Retina (tissue), 1 donor: ENCODE measurements at regions not wholly inside any gene's neighbourhood (a gene's known extent, or its start where the extent isn't known, plus 50 kb on each side); places are given as distances from the start of the nearest gene placed in this dataset.
A peak's percentile ranks its signal among the peaks of the same experiment; 100 is the strongest.

Experiments used
- DNase-seq: peaks from one replicate; pipeline ENCODE4 v3.0.0-alpha.2; 2016

DNA sequence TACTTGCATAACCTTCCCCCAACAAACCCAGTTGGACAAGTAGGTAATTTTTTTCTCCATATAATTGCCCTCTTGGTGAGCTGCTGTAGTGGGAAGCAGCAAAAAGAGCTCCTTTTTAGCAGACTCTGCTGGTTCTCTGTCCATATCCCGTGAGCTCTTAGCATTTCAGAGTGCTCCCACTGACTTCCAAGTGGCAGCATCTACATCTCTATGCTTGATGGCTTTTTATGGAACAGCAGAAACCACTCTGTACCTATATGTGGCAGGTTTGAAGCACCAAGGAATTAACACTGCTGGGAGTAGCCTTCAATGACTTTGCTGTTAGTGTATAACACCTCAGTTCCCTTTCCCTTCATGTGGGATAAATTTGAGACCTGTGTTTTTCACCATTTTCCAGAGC, 168.4 kb upstream of the NHS start:
- no peak for DNase-seq

DNA sequence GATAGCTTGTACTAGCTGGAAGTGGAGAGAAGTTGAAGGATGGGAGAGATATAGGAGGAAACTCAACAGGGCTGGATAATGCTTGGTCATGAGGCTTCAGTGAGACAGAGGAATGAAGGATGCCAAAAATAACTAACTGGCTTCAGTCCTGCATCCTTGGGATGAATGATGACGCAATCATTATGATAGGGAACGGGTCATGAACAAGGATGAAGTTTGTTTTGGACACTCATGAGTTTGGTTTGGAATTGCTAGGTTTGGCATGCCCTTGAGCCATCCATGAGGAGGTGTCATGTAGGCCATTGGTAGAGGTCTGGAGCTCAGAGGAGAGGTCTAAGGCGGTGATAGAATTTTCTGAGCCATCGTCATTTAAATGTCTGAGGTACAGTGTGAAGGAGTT, 160.0 kb upstream of the NHS start:
- no peak for DNase-seq

DNA sequence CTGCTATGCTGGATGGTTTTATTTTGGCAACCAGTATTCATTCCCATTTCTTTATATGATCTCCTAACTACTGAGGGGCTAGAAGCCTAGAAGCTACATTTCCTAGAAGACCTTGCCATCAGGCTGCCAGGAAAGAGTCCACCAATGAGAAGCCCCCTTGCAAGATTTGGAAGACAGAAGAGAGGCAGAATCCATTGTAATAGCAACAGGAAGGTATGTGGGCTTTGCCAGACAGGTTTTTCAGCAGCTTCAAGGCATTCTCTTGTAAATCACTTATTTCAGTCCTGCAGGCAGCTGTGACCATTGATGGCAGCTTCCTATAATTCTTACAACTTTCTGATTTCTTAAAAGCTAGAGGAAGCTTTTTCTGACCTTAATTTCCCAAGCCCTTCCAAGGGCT, 148.3 kb upstream of the NHS start:
- DNase-seq: no peak

DNA sequence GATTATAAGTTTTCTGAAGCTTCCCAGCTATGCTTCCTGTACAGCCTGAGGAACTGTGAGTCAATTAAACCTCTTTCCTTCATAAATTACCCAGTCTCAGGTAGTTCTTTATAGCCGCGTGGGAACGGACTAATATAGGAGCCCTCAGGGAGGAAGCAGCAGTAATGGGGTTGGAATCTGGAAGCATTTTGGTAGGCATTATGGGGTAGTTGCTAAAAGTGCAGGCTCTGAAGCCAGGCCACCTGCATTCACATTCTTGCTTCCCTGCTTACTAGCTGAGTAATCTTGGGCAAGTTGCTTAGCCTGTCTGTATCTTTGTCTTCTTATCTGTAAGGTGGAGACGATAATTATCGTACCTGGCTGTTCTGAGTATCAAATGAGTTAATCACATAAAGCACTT, 137.9 kb upstream of the NHS start:
- no peak for DNase-seq

DNA sequence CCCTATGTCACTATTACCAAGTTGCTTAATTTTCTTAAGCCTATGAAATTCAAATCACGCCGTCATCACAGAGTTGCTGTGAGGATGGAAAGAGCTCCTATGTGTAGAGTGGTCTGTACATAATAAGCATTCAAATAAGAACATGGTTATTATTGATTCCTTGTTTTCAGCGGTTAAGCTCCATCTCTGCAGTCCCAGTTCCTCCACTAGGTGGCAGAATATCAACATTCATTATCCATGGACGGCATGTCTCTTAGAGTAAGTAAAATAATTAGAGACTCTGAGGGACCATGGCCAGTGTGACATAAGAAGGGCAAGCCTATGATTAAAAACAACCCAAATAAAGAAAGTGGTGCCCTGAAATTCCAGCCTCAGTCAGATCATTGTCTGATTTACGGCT, 132.5 kb upstream of the NHS start:
- DNase-seq: peak; percentile 58

- no peak for DNase-seq
Observed at GRCh38 chrX:17247144-17247543, 127.9 kb upstream of the NHS start.

- DNase-seq: no peak
Observed at GRCh38 chrX:17262123-17262522, 112.9 kb upstream of the NHS start.

- no peak for DNase-seq
Observed at GRCh38 chrX:17266136-17266535, 108.9 kb upstream of the NHS start.

DNA sequence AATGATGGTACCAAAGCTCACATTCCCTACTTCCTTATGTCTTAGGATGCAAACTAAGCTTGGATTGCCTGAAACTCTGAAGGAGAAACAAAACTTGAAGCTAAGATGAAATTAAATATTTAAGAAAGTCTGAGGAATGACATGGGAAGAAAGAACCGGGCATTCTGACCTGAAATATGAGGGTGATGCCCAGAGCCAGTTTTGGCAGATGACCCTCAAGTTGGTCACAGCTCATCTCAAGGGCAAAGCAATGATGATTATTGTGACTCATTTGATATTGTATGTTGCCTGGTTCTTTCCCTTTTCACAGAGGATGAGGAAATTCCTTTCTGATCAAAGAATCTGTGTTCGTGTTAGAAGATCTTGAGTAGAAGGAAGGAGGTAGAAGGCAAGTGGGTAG, 96.0 kb upstream of the NHS start:
- no peak for DNase-seq

DNA sequence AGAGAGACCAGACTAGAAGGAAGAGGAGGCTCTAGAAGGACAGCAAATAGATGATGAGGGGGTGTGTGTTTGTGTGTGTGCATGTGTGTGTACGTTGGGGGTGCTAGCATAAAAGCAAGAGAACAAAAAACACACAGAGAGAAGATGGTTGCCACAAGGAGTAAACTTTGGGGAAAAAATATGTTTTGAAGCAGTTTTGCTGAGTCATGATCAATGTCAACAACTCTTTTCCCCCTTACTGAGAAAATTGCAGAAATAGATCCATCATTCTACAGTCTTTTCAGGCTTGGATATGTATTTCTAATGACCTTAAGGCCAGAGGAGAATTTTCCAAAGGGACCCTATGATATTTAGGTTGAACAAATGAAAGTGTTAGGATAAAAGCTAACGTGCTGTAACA, 89.0 kb upstream of the NHS start:
- DNase-seq: no peak

GRCh38 chrX:17291171-17291900, 83.7 kb upstream of the NHS start:
- DNase-seq: no peak

- DNase-seq: no peak
Observed at GRCh38 chrX:17292111-17292527, 82.9 kb upstream of the NHS start.

GRCh38 chrX:17294561-17294960, 80.4 kb upstream of the NHS start:
- DNase-seq: no peak

DNA sequence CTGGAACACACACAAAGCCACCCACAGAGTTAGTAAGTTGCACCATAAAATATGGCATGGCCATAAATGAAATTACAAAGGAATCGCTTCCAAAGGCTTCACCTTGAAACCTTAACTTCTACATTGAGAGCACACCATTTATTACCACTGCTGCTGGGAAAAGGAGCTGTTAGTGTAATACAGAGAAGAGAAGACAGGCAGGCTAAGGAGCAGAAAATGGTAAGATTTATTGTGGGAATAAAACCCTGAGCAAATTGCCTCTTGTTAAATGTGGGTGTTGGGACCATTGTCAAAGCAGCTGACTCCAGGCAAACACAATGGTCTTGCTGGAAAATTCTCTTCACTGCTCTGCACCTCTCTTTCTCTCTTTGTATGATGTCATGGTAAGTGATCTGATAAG, 79.2 kb upstream of the NHS start:
- DNase-seq: no peak

DNA sequence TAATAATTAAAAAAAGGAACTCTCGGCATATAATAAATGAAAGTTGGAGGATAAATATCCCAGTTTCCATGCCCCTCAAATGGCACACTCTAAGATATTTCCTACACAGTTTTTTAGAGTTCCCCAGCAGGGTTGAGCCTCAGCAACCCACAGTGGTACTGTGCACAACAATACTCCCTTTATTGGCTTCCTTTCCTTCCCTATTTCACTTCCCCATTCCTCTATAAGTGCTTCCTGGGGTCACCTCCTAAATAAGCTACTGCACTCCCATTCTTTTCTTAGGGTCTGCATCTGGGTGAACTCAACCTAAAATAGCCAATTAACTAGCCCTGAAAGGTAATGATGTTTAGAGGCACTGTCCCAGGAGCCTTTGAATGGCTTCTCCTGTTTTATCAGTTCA, 76.4 kb upstream of the NHS start:
- no peak for DNase-seq

GRCh38 chrX:17299206-17299605, 75.8 kb upstream of the NHS start:
- no peak for DNase-seq

DNA sequence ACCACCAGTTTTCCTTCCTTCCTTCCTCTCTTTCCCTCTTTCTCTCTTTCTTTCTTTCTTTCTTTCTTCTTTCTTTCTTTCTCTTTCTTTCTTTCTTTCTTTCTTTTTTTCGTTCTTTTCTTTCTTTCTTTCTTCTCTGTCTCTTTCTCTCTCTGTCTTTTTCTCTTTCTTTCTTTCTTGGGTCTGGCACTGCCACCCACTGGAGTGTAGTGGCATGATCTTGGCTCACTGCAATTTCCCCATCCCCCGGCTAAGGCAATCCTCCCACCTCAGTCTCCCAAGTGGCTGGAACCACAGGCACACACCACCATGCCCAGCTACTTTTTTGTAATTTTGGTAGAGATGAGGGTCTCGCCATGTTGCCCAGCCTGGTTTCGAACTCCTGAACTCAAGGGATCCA, 51.6 kb upstream of the NHS start:
- no peak for DNase-seq
